A673 (cell line): ENCODE measurements at regions not wholly inside any gene's neighbourhood (a gene's known extent, or its start where the extent isn't known, plus 50 kb on each side); places are given as distances from the start of the nearest gene placed in this dataset.

Source experiments
- EZH2 ChIP-seq: fragments of 200-600 bp; sonication (generic); IDR thresholded peaks from 2 replicates; pipeline ENCODE4 v1.6.1; 2017; ENCODE audit warnings: borderline replicate concordance, low read depth, mild to moderate bottlenecking, mixed read lengths, antibody characterized with exemption, low read length; ENCODE audit not compliant: poor library complexity, severe bottlenecking
- TF ChIP-seq, protein P1 (sequence below): fragments of 300-800, 200-600 bp; sonication (generic); conservative IDR thresholded peaks from 2 replicates; pipeline ENCODE4 v1.5.1; 2017; ENCODE audit warnings: low read depth, mild to moderate bottlenecking, antibody characterized with exemption, low read length, moderate library complexity, mixed read lengths

DNA sequence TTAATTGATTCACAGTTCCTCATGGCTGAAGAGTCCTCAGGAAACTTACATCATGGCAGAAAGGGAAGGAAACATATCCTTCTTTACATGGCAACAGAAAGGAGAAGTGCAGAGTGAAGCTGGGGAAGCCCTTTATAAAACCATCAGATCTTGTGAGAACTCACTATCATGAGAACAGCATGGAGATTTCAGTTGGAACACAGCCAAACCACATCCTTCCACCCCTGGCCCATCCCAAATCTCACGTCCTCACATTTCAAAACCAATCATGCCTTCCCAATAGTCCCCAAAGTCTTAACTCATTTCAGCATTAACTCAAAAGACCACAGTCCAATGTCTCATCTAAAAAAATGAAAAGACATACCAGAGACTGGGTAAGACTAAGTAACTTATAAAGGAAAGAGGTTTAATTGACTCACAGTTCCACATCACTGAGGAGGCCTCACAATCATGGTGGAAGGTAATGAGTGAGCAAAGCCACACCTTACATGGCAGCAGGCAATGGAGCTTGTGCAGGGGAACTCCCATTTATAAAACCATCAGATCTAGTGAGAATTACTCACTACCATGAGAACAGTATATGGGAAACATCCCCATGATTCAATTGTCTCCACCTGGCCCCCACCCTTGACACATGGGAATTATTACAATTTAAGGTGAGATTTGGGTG is 105.2 kb downstream of the MRPL39 start:
- TF ChIP-seq, protein P1, sequence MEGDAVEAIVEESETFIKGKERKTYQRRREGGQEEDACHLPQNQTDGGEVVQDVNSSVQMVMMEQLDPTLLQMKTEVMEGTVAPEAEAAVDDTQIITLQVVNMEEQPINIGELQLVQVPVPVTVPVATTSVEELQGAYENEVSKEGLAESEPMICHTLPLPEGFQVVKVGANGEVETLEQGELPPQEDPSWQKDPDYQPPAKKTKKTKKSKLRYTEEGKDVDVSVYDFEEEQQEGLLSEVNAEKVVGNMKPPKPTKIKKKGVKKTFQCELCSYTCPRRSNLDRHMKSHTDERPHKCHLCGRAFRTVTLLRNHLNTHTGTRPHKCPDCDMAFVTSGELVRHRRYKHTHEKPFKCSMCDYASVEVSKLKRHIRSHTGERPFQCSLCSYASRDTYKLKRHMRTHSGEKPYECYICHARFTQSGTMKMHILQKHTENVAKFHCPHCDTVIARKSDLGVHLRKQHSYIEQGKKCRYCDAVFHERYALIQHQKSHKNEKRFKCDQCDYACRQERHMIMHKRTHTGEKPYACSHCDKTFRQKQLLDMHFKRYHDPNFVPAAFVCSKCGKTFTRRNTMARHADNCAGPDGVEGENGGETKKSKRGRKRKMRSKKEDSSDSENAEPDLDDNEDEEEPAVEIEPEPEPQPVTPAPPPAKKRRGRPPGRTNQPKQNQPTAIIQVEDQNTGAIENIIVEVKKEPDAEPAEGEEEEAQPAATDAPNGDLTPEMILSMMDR: no peak
- TF ChIP-seq EZH2: no peak
